ENCODE measurements at regions not wholly inside any gene's neighbourhood (a gene's known extent, or its start where the extent isn't known, plus 50 kb on each side); places are given as distances from the start of the nearest gene placed in this dataset.

DNA sequence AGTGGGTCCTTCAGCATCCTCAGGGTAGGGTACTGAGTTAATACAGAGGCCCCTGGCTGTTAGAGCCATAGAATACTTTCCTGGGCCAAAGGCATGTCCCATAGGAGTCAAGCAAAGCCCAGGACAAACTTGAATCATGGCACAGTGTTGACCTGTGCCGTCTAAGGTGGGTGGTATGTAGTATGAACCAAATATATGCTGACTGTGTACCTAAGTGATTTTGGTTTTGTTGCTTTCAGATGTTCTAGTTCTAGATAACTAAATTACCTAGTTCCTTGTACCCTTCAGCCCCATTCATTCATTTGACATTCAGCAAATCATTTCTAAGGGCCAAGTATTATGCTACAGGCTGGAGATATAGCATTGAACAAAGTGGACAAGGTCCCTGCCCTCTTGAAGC, 61.3 kb upstream of the GPRC5B start:
- TF ChIP-seq EZH2 (IDR thresholded peaks at IDR 0.05; ENCODE audit: low read length, missing control alignments): no peak
- TF ChIP-seq, protein P1, sequence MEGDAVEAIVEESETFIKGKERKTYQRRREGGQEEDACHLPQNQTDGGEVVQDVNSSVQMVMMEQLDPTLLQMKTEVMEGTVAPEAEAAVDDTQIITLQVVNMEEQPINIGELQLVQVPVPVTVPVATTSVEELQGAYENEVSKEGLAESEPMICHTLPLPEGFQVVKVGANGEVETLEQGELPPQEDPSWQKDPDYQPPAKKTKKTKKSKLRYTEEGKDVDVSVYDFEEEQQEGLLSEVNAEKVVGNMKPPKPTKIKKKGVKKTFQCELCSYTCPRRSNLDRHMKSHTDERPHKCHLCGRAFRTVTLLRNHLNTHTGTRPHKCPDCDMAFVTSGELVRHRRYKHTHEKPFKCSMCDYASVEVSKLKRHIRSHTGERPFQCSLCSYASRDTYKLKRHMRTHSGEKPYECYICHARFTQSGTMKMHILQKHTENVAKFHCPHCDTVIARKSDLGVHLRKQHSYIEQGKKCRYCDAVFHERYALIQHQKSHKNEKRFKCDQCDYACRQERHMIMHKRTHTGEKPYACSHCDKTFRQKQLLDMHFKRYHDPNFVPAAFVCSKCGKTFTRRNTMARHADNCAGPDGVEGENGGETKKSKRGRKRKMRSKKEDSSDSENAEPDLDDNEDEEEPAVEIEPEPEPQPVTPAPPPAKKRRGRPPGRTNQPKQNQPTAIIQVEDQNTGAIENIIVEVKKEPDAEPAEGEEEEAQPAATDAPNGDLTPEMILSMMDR (conservative IDR thresholded peaks at IDR 0.05 in 1 of 2, IDR thresholded peaks at IDR 0.05 in 1 of 2; ENCODE audit: low read depth in 1 of 2, low read length in 2 of 2): no peak
- no peak overlapping the region for H3K4me3 ChIP-seq (replicated peaks in 1 of 4; ENCODE audit: control extremely low read depth in 1 of 4, insufficient read depth in 1 of 4, low read depth in 3 of 4, low read length in 4 of 4)
- no peak overlapping the region for H2AFZ ChIP-seq (ENCODE audit: low read length)
- H3K4me1 ChIP-seq (ENCODE audit: control insufficient read depth, extremely low read depth, insufficient read depth, low read length): no peaks in the 10 kb centered on the region
- H3K9ac ChIP-seq (ENCODE audit: insufficient read depth, low read length): no peak overlapping the region
- no peaks in the 10 kb centered on the region for H3K27me3 ChIP-seq (ENCODE audit: control insufficient read depth, insufficient read depth, low read length)
- no peaks in the 10 kb centered on the region for H3K9me3 ChIP-seq (ENCODE audit: control insufficient read depth, insufficient read depth, low read depth, low read length)
- H4K20me1 ChIP-seq (ENCODE audit: control insufficient read depth, extremely low read depth, insufficient read depth, low read length): no peaks in the 10 kb centered on the region
- no peaks in the 10 kb centered on the region for H3K36me3 ChIP-seq (ENCODE audit: control insufficient read depth, insufficient read depth, low read length)
- H3K79me2 ChIP-seq (ENCODE audit: control insufficient read depth, insufficient read depth, low read length): no peaks in the 10 kb centered on the region
- DNase-seq (ENCODE audit: low read depth in 2 of 2): no peak
- H3K27ac ChIP-seq (ENCODE audit: insufficient read depth, low read length): no peak overlapping the region
- H3K4me2 ChIP-seq (ENCODE audit: extremely low read depth, insufficient read depth, low read length): no peak overlapping the region

DNA sequence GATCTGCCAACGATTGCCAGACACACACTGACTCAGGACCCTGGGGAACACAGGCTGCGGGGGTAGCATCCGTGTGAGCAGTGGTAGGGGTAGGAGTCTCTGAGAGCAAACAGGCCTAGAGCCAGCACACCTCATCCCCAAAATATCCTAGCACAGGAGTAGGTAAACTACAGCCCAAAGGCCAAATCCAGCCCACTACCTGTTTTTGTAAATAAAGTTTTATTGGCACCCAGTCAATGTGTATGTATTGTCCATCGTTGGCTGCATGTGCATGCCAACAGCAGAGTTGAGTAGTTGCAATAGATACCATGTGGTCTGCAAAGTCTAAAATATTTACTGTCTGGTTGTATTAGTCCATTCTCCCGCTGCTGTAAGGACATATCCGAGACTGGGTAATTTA, 55.5 kb upstream of the GPRC5B start:
- Histone ChIP-seq H3K4me1 (ENCODE audit: control insufficient read depth, extremely low read depth, insufficient read depth, low read length) (no peaks in the 10 kb centered on the region), H3K27ac (ENCODE audit: insufficient read depth, low read length) (no peak overlapping the region), H3K27me3 (ENCODE audit: control insufficient read depth, insufficient read depth, low read length) (no peaks in the 10 kb centered on the region), H4K20me1 (ENCODE audit: control insufficient read depth, extremely low read depth, insufficient read depth, low read length) (no peaks in the 10 kb centered on the region), H2AFZ (ENCODE audit: low read length) (no peak overlapping the region), H3K36me3 (ENCODE audit: control insufficient read depth, insufficient read depth, low read length) (no peaks in the 10 kb centered on the region), H3K4me3 (replicated peaks in 1 of 4; ENCODE audit: control extremely low read depth in 1 of 4, insufficient read depth in 1 of 4, low read depth in 3 of 4, low read length in 4 of 4) (no peak overlapping the region), H3K4me2 (ENCODE audit: extremely low read depth, insufficient read depth, low read length) (no peak overlapping the region), H3K9me3 (ENCODE audit: control insufficient read depth, insufficient read depth, low read depth, low read length) (no peaks in the 10 kb centered on the region), H3K79me2 (ENCODE audit: control insufficient read depth, insufficient read depth, low read length) (no peaks in the 10 kb centered on the region), H3K9ac (ENCODE audit: insufficient read depth, low read length) (no peak overlapping the region)
- DNase-seq (ENCODE audit: low read depth in 2 of 2): no peak
- TF ChIP-seq, protein P1 (conservative IDR thresholded peaks at IDR 0.05 in 1 of 2, IDR thresholded peaks at IDR 0.05 in 1 of 2; ENCODE audit: low read depth in 1 of 2, low read length in 2 of 2): no peak
- no peak for TF ChIP-seq EZH2 (IDR thresholded peaks at IDR 0.05; ENCODE audit: low read length, missing control alignments)

DNA sequence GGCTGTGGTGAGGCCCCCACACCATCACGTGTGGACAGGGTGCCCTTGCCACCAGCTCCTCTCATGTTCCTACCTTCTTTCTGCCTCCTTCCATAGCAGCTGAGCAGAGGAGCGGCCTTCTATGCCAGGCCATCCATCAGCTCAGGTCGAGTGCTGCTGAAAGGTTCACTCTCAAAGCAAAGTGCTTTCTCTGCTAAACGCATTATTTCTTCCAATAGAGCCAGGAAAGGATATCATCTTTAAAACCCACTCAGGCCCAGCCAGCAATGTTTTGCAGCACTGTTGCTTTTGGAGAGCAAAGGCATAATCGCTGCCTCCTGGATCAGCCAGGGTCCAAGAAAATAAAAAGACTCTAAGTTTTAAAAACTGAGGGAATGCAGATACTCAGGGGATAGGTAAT, 54.9 kb upstream of the GPRC5B start:
- H3K9ac ChIP-seq (ENCODE audit: insufficient read depth, low read length): no peak overlapping the region
- no peak overlapping the region for H2AFZ ChIP-seq (ENCODE audit: low read length)
- no peak overlapping the region for H3K27ac ChIP-seq (ENCODE audit: insufficient read depth, low read length)
- DNase-seq (ENCODE audit: low read depth in 2 of 2): no peak
- no peaks in the 10 kb centered on the region for H4K20me1 ChIP-seq (ENCODE audit: control insufficient read depth, extremely low read depth, insufficient read depth, low read length)
- no peaks in the 10 kb centered on the region for H3K27me3 ChIP-seq (ENCODE audit: control insufficient read depth, insufficient read depth, low read length)
- no peaks in the 10 kb centered on the region for H3K9me3 ChIP-seq (ENCODE audit: control insufficient read depth, insufficient read depth, low read depth, low read length)
- no peak for TF ChIP-seq EZH2 (IDR thresholded peaks at IDR 0.05; ENCODE audit: low read length, missing control alignments)
- TF ChIP-seq, protein P1 (conservative IDR thresholded peaks at IDR 0.05 in 1 of 2, IDR thresholded peaks at IDR 0.05 in 1 of 2; ENCODE audit: low read depth in 1 of 2, low read length in 2 of 2): no peak
- no peaks in the 10 kb centered on the region for H3K36me3 ChIP-seq (ENCODE audit: control insufficient read depth, insufficient read depth, low read length)
- no peak overlapping the region for H3K4me3 ChIP-seq (replicated peaks in 1 of 4; ENCODE audit: control extremely low read depth in 1 of 4, insufficient read depth in 1 of 4, low read depth in 3 of 4, low read length in 4 of 4)
- H3K79me2 ChIP-seq (ENCODE audit: control insufficient read depth, insufficient read depth, low read length): no peaks in the 10 kb centered on the region
- H3K4me1 ChIP-seq (ENCODE audit: control insufficient read depth, extremely low read depth, insufficient read depth, low read length): no peaks in the 10 kb centered on the region
- no peak overlapping the region for H3K4me2 ChIP-seq (ENCODE audit: extremely low read depth, insufficient read depth, low read length)

All from fibroblast of lung (primary cell).